ENCODE measurements at regions not wholly inside any gene's neighbourhood (a gene's known extent, or its start where the extent isn't known, plus 50 kb on each side); places are given as distances from the start of the nearest gene placed in this dataset.
A peak's percentile ranks its signal among the peaks of the same experiment; 100 is the strongest.

- peak; percentile 56 for DNase-seq
Observed at GRCh38 chr17:77450742-77451244, 310.0 kb downstream of the SEC14L1 start.

DNA sequence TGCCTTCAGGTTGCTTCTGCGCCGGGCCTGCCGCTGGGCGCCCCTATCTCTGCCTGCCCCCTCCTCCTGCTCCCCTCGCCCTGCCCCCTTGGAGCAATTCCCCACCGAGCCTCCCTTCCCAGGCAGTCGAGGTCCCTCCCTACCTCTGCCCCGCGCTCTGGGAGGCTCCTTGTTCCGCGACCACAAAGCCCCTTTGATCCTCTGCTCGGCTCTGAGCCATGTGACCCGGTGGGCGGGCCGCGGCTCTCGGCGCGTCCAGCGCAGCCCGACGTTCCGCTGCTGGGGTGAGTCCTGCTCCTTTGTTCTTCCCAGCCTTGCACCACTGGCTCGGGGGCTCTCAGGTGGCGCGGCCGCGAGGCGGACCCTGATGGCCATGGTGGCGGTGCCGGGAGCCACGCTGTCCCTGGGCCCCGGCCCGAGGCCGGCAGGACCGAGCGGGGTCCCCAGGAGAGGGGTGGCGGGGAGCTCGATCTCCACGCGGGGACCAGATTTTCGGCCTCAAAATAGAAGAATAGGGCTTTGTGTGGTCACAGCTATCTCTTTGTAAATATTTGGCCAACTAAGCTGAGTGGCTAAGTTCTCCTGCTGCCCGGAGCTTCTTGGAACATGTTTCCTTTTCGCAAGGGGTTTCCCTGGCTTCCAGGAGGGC lies 310.6 kb downstream of the SEC14L1 start:
- DNase-seq: peak; percentile 88

DNA sequence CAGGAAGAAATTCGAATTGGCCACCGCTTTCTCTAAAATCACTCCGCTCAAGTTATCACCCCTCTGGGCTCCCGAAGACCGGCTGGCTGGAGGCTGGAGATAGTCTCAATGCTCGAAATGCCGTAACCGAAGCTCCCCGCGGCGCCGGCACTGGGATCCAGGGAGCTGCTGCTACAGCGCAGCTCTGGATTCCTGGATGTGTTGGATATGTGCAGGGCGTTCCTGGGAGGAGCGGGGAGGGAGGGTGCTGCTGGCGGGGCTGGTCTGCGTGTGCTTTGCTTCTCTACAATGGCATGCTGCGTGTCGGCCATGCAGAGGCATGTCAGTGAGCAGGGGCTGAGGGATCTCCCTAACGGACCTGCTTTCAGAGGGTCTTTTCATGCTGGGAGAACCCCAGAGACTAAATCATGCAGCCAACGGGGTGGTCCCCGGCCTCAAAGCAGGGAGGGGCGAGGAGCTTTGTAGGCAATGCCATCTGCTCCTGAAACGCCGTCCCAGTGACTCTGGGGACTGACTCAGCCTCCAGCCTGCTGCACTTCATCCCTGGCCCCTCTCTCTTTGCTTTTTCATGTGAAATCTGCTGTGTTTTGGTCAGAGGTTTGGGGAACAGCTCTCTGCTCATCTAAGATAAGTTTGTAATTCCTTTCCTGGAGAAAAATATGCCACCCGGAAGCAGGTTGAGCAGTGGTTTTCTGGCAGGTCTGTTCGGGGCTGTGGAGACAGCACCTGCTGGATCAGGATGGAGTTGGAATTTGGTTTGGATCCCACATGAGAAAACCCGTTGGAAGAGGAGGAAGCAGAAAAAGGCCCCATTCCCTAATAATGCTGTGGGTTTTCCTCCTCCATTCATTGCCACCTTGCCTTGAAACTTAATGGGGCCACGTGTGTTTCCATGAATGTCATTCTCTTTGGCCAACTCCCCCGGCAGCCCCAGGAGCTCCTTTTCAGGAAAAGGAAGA lies 311.4 kb downstream of the SEC14L1 start:
- DNase-seq: peak; percentile 86

DNA sequence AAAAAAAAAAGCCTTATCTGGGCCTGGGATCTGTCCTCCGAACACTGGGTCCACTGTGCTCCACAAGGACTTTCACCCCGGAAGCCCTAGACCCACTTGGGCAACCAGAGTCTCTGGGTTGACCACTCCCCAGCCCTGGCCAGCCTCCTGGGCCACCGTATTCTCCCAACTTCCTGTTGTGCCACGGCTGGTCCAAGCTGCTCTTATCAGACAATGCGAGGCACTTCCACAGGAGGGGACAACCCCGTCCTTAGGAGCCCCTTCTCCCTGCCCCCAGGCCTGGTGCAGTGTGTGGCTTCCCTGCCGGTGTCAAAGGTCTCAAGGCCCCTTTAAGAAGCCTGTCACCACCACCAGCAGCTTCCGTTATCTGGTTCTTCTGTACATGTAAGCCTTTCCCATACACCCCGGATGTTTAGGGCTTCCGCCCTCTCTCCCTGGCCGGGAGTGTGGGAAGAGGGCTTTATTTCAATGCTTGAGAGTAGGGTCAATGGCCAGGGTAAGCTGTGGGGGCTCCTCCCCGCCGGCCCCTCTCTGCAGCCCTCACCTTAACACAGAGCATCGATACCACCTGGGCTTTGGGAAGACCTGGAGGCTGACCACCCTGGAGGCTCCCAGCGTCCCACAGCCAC lies 313.0 kb downstream of the SEC14L1 start:
- no peak for DNase-seq

DNA sequence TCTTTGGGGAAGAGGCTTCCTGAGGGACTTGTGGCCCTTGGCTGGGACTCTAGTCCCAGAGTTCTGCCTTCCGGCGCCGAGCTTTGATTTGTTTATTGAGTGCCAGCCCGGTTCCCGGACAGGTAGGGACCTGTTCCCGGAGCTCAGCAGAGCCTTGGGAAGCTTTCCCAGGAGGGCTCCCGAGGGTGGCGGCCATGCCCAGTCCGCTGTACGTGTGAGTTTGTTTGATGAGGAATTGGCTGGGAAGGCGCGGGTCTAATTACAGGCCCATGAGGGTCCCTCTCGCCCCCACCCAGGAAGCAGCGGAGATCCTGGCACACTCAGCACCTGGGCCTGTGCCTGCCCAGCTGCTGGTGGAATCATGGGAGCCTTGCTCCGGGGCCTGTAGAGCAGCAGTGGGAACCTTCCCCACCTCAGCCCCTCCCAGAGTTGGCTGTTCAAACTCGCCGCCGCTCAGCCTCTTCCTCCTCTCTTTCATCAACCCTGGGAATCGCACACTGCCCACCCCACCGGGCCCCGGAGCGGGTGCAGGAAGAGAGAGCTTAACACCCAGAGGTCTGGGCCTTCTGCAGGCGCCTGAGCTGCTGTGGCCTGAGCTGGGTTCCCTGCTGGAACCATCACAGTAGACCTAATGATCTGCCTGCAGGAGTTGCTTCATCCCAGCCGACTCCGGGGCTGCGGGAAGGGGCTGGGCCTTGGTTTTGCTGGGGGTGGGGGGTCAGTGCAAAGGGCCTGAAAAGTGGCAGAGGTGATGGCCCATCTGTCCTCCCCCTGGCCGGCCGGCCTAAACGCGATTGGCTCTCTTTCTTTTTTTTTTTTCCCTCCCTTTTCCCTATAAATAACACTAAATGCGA lies 313.7 kb downstream of the SEC14L1 start:
- DNase-seq: no peak

GRCh38 chr17:77455111-77455890 lies 314.5 kb downstream of the SEC14L1 start:
- DNase-seq: no peak

DNA sequence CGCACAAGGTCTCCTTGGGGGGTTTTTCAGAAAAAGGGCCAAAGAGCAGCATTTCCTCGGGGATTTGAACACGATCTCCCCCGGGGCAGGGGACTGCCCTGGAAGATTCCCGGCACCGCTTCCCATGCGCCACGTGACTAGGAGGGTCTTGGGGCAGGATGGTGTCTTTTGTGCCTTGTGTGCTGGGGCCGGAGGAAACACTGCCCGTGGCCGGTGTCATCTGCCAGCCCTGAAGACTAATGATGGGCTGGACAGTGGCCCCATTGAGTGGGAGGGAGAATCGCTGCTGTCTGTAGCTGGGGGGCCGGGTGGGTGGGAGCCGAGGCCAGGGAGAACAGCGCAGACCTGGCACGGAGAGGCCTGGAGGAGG lies 315.1 kb downstream of the SEC14L1 start:
- DNase-seq: no peak

DNA sequence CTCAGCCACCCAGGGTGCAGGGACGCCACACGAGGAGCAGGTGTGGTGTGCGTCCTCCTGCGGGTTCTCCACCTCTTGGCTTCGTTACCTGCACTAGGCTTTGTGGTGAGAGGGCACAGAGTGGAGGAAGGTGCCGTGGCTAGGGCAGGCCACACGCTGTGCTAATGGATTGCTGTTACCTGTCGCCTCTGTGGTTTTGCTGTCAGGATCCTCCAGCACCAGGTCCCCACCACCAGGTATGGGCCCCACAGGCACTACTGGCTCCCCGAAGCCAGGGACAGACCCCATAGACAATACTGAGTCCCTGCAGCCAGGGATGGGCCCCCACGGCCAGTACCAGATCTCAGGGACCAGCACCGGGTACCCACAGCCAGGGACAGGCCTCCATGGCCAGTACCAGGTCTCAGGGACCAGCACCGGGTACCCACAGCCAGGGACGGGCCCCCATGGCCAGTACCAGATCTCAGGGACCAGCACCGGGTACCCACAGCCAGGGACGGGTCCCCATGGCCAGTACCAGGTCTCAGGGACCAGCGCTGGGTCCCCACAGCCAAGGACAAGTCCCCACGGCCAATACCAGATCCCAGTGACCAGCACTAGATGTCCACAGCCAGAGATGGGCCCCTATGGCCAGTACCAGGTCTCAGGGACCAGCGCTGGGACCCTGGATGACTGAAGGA lies 315.6 kb downstream of the SEC14L1 start:
- no peak for DNase-seq

DNA sequence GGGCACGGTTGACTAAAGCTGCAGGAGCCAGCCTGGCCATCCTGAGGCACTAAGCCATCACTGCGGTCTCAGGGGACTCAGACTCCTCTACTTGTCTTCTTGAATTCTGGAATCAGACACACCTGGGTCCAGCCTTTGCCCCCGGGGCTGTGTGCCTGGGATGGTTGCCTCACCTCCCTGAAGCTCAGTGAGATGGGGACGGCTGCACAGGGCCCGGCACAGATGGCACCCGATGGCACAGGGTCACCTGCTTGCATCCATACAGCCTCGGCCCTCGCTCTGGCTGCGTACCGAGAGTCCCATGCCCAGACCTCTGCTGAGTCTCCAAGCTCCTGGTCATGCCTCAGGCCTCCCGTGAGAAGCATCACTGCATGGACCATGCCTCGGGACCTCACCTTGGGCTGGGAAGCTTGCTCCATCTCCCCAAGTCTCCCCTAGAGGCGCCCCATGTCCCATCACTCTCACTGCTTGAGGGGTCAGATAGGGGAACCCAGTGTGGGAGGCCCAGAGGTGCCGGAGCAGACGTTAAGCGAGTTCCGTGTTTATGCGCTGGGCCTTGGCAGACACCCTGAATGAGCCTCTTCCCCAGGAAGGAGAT lies 316.3 kb downstream of the SEC14L1 start:
- DNase-seq: no peak

GRCh38 chr17:77457572-77458201 lies 316.9 kb downstream of the SEC14L1 start:
- DNase-seq: no peak

DNA sequence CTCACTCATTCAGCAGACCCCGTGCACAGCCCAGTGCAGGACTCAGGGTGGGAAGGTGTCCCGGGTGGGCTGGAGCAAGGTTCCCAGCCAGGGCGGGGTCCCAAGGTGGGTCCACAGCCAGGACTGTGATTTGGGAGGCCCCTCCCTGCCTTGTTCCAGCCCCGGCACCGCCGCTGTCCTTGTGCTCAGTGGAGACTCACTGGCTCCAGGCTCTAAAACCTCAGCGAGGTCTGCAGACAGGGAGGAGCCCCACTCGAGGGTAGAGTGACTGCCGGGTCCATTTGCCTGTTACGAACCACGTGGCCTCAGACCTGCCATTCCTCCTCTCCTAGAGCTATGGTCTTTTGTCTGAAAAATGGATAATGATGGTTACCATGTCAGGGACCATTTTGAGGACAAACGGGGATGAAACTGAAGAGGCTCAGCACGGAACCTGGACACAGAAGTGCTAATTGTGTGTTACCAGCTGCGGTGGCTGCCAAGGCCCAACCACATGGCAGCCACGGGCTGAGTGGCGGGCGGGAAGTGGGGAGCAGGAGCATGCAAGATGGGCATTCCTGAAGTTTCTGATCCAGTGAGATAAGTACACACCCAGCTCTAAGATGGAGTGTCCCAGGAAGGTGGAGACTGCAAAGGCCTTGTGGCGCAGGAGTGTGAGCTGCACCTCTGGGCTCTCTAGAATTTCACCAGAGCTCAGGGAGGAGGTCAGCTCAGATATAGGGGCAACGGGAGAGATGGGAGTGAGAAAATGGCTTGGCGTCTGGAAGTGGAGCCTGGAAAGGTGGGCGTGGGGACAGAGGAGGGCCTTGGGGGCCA lies 317.6 kb downstream of the SEC14L1 start:
- no peak for DNase-seq

GRCh38 chr17:77459018-77459755 lies 318.4 kb downstream of the SEC14L1 start:
- no peak for DNase-seq

GRCh38 chr17:77460514-77461046 lies 319.8 kb downstream of the SEC14L1 start:
- DNase-seq: peak; percentile 16

DNA sequence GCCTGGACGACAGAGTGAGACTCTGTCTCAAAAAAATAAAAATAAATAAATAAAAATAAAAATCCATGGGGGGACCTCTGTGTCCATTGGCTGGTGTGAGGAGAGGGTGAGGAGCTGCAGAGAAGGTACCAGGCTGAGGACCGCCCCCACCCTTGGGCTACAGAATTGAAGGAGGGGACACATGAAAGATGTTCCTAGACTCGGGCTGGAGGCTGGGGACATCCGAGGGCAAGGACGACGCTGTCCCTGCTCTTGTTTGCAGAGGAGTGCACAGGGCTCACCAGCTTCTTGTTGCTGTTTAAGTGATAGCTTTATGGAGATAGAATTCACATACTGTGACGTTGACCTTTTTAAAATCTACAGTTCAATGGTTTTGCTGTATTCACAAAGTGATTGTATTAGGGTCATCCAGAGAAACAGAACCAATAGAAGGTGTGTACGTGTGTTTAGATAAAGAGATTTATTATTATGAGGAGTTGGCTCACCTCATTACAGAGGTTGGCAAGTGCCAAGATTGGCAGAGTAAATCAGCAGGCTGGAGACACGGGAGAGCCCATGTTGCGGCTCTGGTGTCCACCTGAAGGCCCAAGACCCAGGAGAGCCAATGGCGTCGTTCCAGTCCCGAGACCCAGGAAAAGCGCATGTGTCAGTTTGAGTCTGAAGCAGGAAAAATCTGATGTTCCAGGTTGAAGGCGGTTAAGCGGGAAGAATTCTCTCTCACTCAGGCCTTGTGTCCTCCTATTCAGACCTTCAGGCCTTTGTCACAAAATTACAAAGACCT lies 320.7 kb downstream of the SEC14L1 start:
- no peak for DNase-seq

DNA sequence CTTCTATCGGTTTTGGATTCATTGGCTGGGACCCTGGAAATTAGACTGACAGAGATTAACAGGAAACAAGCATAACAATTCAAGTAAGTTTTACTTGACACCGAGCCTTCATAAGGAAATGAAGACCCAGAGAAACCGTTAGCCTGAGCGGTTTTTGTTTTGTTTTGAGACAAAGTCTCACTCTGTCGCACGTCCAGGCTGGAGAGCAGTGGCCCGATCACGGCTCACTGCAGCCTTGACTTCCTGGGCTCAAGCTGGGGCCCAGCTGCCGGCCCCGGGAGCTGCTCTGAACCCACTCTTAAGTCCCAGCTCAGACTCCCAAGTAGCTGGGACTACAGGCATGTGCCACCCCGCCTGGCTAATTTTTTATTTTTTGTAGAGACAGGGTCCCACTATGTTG lies 321.3 kb downstream of the SEC14L1 start:
- no peak for DNase-seq

DNA sequence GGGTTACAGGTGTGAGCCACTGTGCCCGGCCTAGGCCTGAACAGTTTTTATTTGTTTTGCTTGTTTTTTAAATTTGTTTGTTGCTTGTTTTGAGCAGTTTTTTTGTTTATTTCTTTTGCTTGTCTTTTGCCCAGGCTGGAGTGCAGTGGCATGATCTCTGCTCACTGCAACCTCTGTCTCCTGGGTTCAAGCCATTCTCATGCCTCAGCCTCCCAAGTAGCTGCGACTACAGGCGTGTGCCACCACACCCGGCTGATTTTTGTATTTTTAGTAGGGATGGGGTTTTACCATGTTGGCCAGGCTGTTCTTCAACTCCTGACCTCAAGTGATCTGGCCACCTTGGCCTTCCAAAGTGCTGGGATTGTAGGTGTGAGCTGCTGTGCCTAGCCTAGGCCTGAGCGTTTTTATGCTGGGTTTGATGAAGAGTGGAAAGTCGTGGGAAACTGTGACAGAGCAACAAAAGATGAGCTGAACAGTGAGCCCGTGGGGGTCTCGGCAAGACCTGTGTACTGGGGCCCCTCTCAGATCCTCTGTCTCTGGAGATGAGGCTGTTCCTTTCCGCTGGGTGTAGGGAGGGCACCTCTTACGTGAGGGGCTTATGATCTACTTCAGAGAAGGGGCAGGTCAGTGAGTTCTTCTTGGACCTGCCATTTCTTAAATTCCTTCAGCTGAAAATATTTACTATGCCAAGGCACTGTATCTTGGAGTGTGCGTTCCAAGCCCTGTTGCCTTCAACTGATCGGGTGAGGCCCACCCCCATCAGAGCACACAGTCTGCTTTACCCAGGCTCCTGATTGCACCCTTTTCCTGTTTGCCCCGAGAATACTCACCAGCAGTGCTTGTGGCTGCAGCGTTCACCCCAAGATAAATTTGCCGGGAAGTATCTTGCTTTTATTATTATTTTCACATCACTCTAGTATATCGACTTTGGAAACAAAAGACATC lies 322.1 kb downstream of the SEC14L1 start:
- no peak for DNase-seq
